ENCODE measurements at regions not wholly inside any gene's neighbourhood (a gene's known extent, or its start where the extent isn't known, plus 50 kb on each side); places are given as distances from the start of the nearest gene placed in this dataset.

- no peak for TF ChIP-seq EZH2 (IDR thresholded peaks at IDR 0.05; ENCODE audit: borderline replicate concordance, low read length)
- TF ChIP-seq CTCF (IDR thresholded peaks at IDR 0.05; ENCODE audit: low read length) = no peak
Measured at GRCh38 chr20:4322499-4322898, 73.4 kb upstream of the ADRA1D start.
